ENCODE measurements at regions not wholly inside any gene's neighbourhood (a gene's known extent, or its start where the extent isn't known, plus 50 kb on each side); places are given as distances from the start of the nearest gene placed in this dataset.

DNA sequence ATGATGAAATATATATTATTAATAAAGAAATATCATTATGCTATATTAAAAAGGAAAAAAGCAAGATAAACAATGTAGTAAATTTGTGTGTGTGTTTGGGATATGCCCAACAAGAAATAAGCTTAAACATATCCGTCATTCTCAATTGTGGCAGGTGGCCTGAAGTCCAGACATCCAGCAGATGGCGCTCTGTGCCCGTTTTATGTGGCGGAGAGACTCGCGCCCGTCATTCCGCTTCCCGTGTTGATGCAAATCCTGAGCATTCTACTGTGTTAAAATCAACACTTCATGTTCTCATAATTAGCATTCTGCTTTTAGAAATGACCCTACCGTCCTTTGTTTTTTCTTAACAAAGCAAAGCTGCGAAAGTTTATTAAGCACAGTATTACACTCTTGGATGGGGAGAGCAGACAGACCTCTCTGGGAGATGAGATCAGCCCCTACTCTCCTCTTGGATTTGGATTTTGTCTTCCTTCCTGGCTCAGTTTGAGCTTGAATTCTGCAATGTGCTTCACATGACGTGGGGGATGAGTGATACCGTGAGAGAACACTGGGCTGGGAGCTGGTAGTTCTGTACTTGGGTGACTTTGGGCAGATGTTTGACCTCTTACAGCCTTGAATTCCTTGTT lies 125.8 kb downstream of the MCHR2 start:
- peak; percentile 82 for DNase-seq
- peak; percentile 61 for ATAC-seq

All from stimulated activated naive CD8-positive, alpha-beta T cell treated with anti-CD3 and anti-CD28 coated beads, Interleukin-15, Interleukin-2, amounts not matched to agents 100 U/mL and 50 U/mL, for 24 hours (primary cell).